Brain microvascular endothelial cell (primary cell): ENCODE measurements at regions not wholly inside any gene's neighbourhood (a gene's known extent, or its start where the extent isn't known, plus 50 kb on each side); places are given as distances from the start of the nearest gene placed in this dataset.
A peak's percentile ranks its signal among the peaks of the same experiment; 100 is the strongest.

ENCODE experiments used
- DNase-seq: peaks from one replicate; pipeline ENCODE4 v3.0.0-alpha.2; 2020
- H3K27ac ChIP-seq: fragments of 250-450 bp; sonication (Bioruptor Pico); 2 replicates; pipeline ENCODE4 v1.5.1; 2020; ENCODE audit warnings: mild to moderate bottlenecking, moderate library complexity
- H3K27me3 ChIP-seq: fragments of 250-450 bp; sonication (Bioruptor Pico); replicated peaks from 2 replicates; pipeline ENCODE4 v1.5.1; 2020; ENCODE audit warnings: mild to moderate bottlenecking
- H3K36me3 ChIP-seq: fragments of 250-450 bp; sonication (Bioruptor Pico); replicated peaks from 2 replicates; pipeline ENCODE4 v1.5.1; 2020; ENCODE audit warnings: mild to moderate bottlenecking
- H3K4me3 ChIP-seq: 2 replicates; pipeline ENCODE4 v1.5.1; 2011; ENCODE audit warnings: low read depth, mild to moderate bottlenecking, control low read depth, low read length, moderate library complexity
- CTCF ChIP-seq: IDR thresholded peaks from 2 replicates; pipeline ENCODE4 v1.5.1; 2011; ENCODE audit warnings: low read depth, mild to moderate bottlenecking, moderate library complexity, low read length, control low read depth, inconsistent platforms; ENCODE audit errors: missing control alignments
- in situ Hi-C: cut with HindIII; loops from 2 replicates; pipeline ENCODE4 v1.10.0; 2017; ENCODE audit warnings: low sequenced_read_pairs, low pct_ligation_motif_present

- no peak for TF ChIP-seq CTCF
- H3K4me3 ChIP-seq = no peak overlapping the region
- in situ Hi-C loops = no loop called here
These were observed 264.3 kb upstream of the KCNN2 start for GRCh38 chr5:114097570-114097969.

GRCh38 chr5:114099161-114099560 lies 262.7 kb upstream of the KCNN2 start:
- Histone ChIP-seq H3K4me3 (no peak overlapping the region), H3K27ac (no peak overlapping the region), H3K27me3 (no peaks in the 10 kb centered on the region), H3K36me3 (no peaks in the 10 kb centered on the region)
- TF ChIP-seq CTCF = no peak
- in situ Hi-C loops = no loop called here
- DNase-seq = no peak

More at GRCh38 chr5:114097570-114097969, 264.3 kb upstream of the KCNN2 start:
- no peak for DNase-seq
- Histone ChIP-seq H3K36me3 (no peaks in the 10 kb centered on the region), H3K27ac (no peak overlapping the region), H3K27me3 (no peaks in the 10 kb centered on the region)

- no peak overlapping the region for H3K27ac ChIP-seq
- no peaks in the 10 kb centered on the region for H3K36me3 ChIP-seq
- TF ChIP-seq CTCF = peak; percentile 66
- peak; percentile 67 for DNase-seq
- no peak overlapping the region for H3K4me3 ChIP-seq
- H3K27me3 ChIP-seq = no peaks in the 10 kb centered on the region
- in situ Hi-C loops = no loop called here
These were observed 260.7 kb upstream of the KCNN2 start for GRCh38 chr5:114101153-114101552.

DNA sequence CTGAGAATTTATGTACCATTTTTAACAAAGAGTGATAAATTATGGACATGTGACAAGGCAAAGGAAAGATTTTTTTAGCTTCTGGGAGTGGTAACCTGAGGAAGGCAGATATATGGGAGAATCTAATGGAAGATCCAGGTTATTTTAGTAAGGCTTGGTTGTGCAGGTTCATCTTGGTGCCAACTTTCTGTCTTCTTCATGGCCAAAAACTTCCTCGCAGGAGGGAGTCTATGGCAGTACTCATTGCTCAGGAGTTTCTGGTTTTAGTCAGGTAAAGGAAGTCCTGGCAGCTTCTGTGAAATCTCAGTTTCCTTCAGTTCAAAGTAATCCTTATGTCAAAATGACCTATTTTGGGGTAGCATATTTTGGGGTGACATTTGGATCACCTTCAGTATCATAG lies 248.3 kb upstream of the KCNN2 start:
- DNase-seq = no peak
- Histone ChIP-seq H3K27me3 (no peaks in the 10 kb centered on the region), H3K4me3 (no peak overlapping the region), H3K27ac (no peak overlapping the region), H3K36me3 (no peaks in the 10 kb centered on the region)
- in situ Hi-C loops = no loop called here
- TF ChIP-seq CTCF = no peak

GRCh38 chr5:114116981-114117380 lies 244.9 kb upstream of the KCNN2 start:
- DNase-seq = no peak
- Histone ChIP-seq H3K36me3 (no peaks in the 10 kb centered on the region), H3K27ac (no peak overlapping the region), H3K4me3 (no peak overlapping the region), H3K27me3 (no peaks in the 10 kb centered on the region)
- in situ Hi-C loops = no loop called here
- TF ChIP-seq CTCF = no peak

DNA sequence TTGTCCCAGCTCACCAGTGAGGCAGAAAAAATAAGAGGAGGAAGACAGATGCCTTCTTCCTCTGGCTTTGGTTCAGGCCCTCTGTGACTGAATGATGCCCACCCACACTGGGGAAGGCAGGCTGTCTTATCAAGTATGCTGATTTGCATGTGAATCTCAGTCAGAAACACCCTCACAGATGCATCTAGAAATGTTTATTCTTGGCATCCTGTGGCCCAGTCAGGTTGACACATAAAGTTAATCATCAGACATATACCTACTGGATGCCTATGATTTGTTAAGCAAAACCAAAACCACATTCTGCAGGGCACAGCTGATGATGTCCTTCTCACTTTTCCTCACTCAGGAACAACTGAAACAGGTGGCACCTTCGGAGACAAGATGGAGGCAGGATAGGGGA lies 243.4 kb upstream of the KCNN2 start:
- H3K36me3 ChIP-seq = no peaks in the 10 kb centered on the region
- in situ Hi-C loops = no loop called here
- TF ChIP-seq CTCF = no peak

More for the DNA sequence above, 243.4 kb upstream of the KCNN2 start:
- Histone ChIP-seq H3K27me3 (no peaks in the 10 kb centered on the region), H3K4me3 (no peak overlapping the region), H3K27ac (no peak overlapping the region)
- no peak for DNase-seq
